MM.1S (cell line): ENCODE measurements at regions not wholly inside any gene's neighbourhood (a gene's known extent, or its start where the extent isn't known, plus 50 kb on each side); places are given as distances from the start of the nearest gene placed in this dataset.

Experiments
- DNase-seq: peaks from one replicate; pipeline ENCODE4 v3.0.0-alpha.2; 2015
- H2AFZ ChIP-seq: fragments of 300-600 bp; sonication (generic); 2 replicates; pipeline ENCODE4 v1.6.0; 2016; ENCODE audit warnings: antibody characterized with exemption, low read length
- H3F3A ChIP-seq: fragments of 300-600 bp; sonication (generic); 2 replicates; pipeline ENCODE4 v1.6.1; 2016; ENCODE audit warnings: mild to moderate bottlenecking, antibody characterized with exemption, low read length, moderate library complexity, mixed read lengths; ENCODE audit not compliant: insufficient read depth
- H3K27ac ChIP-seq: fragments of 300-600 bp; sonication (generic); 2 replicates; pipeline ENCODE4 v1.5.1; 2016; ENCODE audit warnings: mild to moderate bottlenecking, low read length
- H3K27me3 ChIP-seq: fragments of 300-600 bp; sonication (generic); replicated peaks from 2 replicates; pipeline ENCODE4 v1.6.0; 2016; ENCODE audit warnings: low read length; ENCODE audit not compliant: insufficient read depth
- H3K36me3 ChIP-seq: fragments of 300-600 bp; sonication (generic); replicated peaks from 2 replicates; pipeline ENCODE4 v1.6.1; 2016; ENCODE audit warnings: mild to moderate bottlenecking, low read length, mixed read lengths; ENCODE audit not compliant: insufficient read depth
- H3K4me1 ChIP-seq: fragments of 300-600 bp; sonication (generic); 2 replicates; pipeline ENCODE4 v1.6.1; 2016; ENCODE audit warnings: low read length, mixed read lengths
- H3K4me2 ChIP-seq: fragments of 300-600 bp; sonication (generic); 2 replicates; pipeline ENCODE4 v1.6.0; 2016; ENCODE audit warnings: low read depth, low read length
- H3K4me3 ChIP-seq: fragments of 300-600 bp; sonication (generic); 2 replicates; pipeline ENCODE4 v1.5.1; 2016; ENCODE audit warnings: low read length, mixed read lengths
- H3K79me2 ChIP-seq: fragments of 300-600 bp; sonication (generic); 2 replicates; pipeline ENCODE4 v1.6.1; 2016; ENCODE audit warnings: mixed run types, low read length, mixed read lengths
- H3K9ac ChIP-seq: fragments of 300-600 bp; sonication (generic); 2 replicates; pipeline ENCODE4 v1.6.1; 2016; ENCODE audit warnings: low read length, mixed read lengths
- H3K9me2 ChIP-seq: fragments of 300-600 bp; sonication (generic); replicated peaks from 2 replicates; pipeline ENCODE4 v1.6.1; 2016; ENCODE audit warnings: mild to moderate bottlenecking, low read length, mixed read lengths; ENCODE audit not compliant: insufficient read depth
- H3K9me3 ChIP-seq: fragments of 300-600 bp; sonication (generic); replicated peaks from 2 replicates; pipeline ENCODE4 v1.6.1; 2016; ENCODE audit warnings: mild to moderate bottlenecking, low read length, mixed read lengths; ENCODE audit not compliant: insufficient read depth
- H4K20me1 ChIP-seq: fragments of 300-600 bp; sonication (generic); 2 replicates; pipeline ENCODE4 v1.6.1; 2016; ENCODE audit warnings: mild to moderate bottlenecking, low read length, moderate library complexity, mixed read lengths; ENCODE audit not compliant: insufficient read depth
- CTCF ChIP-seq: fragments of 300-600 bp; sonication (generic); IDR thresholded peaks from 2 replicates; pipeline ENCODE4 v1.5.1; 2016; ENCODE audit warnings: antibody characterized with exemption, low read length, mixed read lengths
- EZH2 ChIP-seq: fragments of 300-600 bp; sonication (generic); optimal IDR thresholded peaks from 2 replicates; pipeline ENCODE3; 2017; ENCODE audit warnings: low read depth, mild to moderate bottlenecking, antibody characterized with exemption, low read length, mixed read lengths
- EZH2phosphoT487 ChIP-seq: fragments of 300-600 bp; sonication (generic); IDR thresholded peaks from 2 replicates; pipeline ENCODE4 v1.6.1; 2018; ENCODE audit warnings: antibody characterized with exemption, low read length

- H2AFZ ChIP-seq = no peak overlapping the region
- no peak overlapping the region for H3K4me3 ChIP-seq
- no peaks in the 10 kb centered on the region for H3K9me3 ChIP-seq
- no peak overlapping the region for H3K27ac ChIP-seq
- no peaks in the 10 kb centered on the region for H3K79me2 ChIP-seq
- H3K9ac ChIP-seq = no peak overlapping the region
- no peaks in the 10 kb centered on the region for H4K20me1 ChIP-seq
- no peaks in the 10 kb centered on the region for H3K4me1 ChIP-seq
- H3K4me2 ChIP-seq = no peak overlapping the region
- H3K27me3 ChIP-seq = no peaks in the 10 kb centered on the region
- no peaks in the 10 kb centered on the region for H3K9me2 ChIP-seq
- DNase-seq = no peak
- no peaks in the 10 kb centered on the region for H3F3A ChIP-seq
- TF ChIP-seq EZH2phosphoT487 = no peak
- TF ChIP-seq EZH2 = no peak
- TF ChIP-seq CTCF = no peak
- H3K36me3 ChIP-seq = no peaks in the 10 kb centered on the region
These were observed 429.2 kb upstream of the TRAM1L1 start for GRCh38 chr4:117514391-117515175.

- Histone ChIP-seq H3K9ac (no peak overlapping the region), H3K36me3 (no peaks in the 10 kb centered on the region), H3K79me2 (no peaks in the 10 kb centered on the region), H3K4me2 (no peak overlapping the region), H3F3A (no peaks in the 10 kb centered on the region), H3K4me1 (no peaks in the 10 kb centered on the region), H3K9me3 (no peaks in the 10 kb centered on the region), H3K27ac (no peak overlapping the region), H3K27me3 (no peaks in the 10 kb centered on the region), H2AFZ (no peak overlapping the region), H3K4me3 (no peak overlapping the region), H4K20me1 (no peaks in the 10 kb centered on the region), H3K9me2 (no peaks in the 10 kb centered on the region)
- no peak for DNase-seq
- TF ChIP-seq CTCF (no peak), EZH2phosphoT487 (no peak), EZH2 (no peak)
These were observed 430.5 kb upstream of the TRAM1L1 start for GRCh38 chr4:117515921-117516320.

- no peaks in the 10 kb centered on the region for H3K27me3 ChIP-seq
- no peaks in the 10 kb centered on the region for H3K79me2 ChIP-seq
- H3K4me3 ChIP-seq = no peak overlapping the region
- H3K27ac ChIP-seq = no peak overlapping the region
- H2AFZ ChIP-seq = no peak overlapping the region
- no peak overlapping the region for H3K4me2 ChIP-seq
- no peak for TF ChIP-seq CTCF
- no peak for TF ChIP-seq EZH2phosphoT487
- TF ChIP-seq EZH2 = no peak
- H4K20me1 ChIP-seq = no peaks in the 10 kb centered on the region
- no peak for DNase-seq
- no peaks in the 10 kb centered on the region for H3F3A ChIP-seq
- no peak overlapping the region for H3K9ac ChIP-seq
- H3K9me3 ChIP-seq = no peaks in the 10 kb centered on the region
- no peaks in the 10 kb centered on the region for H3K4me1 ChIP-seq
- H3K9me2 ChIP-seq = no peaks in the 10 kb centered on the region
- no peaks in the 10 kb centered on the region for H3K36me3 ChIP-seq
These were observed 442.2 kb upstream of the TRAM1L1 start for GRCh38 chr4:117527601-117528000.
